ENCODE measurements at regions not wholly inside any gene's neighbourhood (a gene's known extent, or its start where the extent isn't known, plus 50 kb on each side); places are given as distances from the start of the nearest gene placed in this dataset.

DNA sequence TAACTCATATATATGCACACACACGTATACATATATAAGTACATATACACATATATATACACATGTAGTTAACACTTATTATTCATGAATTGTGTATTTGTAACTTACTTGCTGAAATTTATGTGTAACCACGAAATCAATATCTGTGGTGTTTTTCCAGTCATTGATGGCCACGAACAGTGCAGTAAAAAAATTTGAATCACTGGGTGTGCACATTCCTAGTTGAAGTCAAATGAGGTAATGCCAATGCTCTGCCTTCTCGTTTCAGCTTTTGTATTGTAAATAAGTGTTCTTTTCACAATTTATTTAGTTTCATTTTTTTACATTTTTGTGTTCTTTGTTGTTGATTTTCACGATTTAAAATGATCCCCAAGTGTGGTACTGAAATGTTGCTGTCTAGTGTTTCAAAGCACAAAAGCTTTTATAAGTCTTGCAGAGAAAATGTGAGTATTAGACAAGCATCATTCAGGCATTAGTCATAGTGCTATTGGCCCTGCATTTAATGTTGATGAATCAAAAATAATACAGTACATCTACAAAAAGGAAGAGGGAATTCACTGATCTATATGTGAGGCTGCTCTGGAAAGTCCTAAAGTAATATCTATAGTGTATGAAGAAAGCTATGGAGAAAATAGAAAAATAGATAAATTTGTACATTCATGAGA lies 419.0 kb downstream of the DSC3 start:
- Histone ChIP-seq H3K27me3 (ENCODE audit: insufficient read depth, poor library complexity, severe bottlenecking) (no peaks in the 10 kb centered on the region), H3K27ac (replicated peaks) (no peak overlapping the region), H3K4me3 (replicated peaks; ENCODE audit: insufficient read depth, low read length) (no peak overlapping the region)
- DNase-seq (ENCODE audit: low read depth in 1 of 2, low spot score in 1 of 2), result no peak
- TF ChIP-seq, protein P1, sequence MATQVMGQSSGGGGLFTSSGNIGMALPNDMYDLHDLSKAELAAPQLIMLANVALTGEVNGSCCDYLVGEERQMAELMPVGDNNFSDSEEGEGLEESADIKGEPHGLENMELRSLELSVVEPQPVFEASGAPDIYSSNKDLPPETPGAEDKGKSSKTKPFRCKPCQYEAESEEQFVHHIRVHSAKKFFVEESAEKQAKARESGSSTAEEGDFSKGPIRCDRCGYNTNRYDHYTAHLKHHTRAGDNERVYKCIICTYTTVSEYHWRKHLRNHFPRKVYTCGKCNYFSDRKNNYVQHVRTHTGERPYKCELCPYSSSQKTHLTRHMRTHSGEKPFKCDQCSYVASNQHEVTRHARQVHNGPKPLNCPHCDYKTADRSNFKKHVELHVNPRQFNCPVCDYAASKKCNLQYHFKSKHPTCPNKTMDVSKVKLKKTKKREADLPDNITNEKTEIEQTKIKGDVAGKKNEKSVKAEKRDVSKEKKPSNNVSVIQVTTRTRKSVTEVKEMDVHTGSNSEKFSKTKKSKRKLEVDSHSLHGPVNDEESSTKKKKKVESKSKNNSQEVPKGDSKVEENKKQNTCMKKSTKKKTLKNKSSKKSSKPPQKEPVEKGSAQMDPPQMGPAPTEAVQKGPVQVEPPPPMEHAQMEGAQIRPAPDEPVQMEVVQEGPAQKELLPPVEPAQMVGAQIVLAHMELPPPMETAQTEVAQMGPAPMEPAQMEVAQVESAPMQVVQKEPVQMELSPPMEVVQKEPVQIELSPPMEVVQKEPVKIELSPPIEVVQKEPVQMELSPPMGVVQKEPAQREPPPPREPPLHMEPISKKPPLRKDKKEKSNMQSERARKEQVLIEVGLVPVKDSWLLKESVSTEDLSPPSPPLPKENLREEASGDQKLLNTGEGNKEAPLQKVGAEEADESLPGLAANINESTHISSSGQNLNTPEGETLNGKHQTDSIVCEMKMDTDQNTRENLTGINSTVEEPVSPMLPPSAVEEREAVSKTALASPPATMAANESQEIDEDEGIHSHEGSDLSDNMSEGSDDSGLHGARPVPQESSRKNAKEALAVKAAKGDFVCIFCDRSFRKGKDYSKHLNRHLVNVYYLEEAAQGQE (IDR thresholded peaks at IDR 0.05; ENCODE audit: insufficient replicate concordance, low read depth), result no peak

DNA sequence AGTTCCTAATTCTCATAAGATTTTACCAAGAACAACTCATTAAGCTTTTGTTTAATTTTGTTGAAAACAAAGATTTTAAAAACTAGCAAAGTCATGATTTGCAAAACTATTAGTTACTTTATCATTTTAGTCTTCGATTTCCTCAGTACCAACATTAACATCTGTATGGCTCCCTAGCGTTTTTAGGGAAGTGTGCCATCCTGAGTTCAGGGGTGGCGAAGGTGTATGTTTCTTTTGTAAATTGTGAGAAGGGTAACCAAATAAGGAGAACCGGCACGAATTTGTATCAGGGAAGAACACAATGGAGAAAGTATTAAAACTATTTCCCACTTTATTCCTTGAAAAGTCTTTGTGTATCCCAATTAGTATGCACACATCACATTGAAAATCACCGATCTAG lies 419.9 kb downstream of the DSC3 start:
- DNase-seq (ENCODE audit: low read depth in 1 of 2, low spot score in 1 of 2), result no peak
- H3K27me3 ChIP-seq (ENCODE audit: insufficient read depth, poor library complexity, severe bottlenecking), result no peaks in the 10 kb centered on the region
- H3K4me3 ChIP-seq (replicated peaks; ENCODE audit: insufficient read depth, low read length), result no peak overlapping the region
- TF ChIP-seq POLR2AphosphoS5 (IDR thresholded peaks at IDR 0.05; ENCODE audit: low read depth) (no peak), SPI1 (IDR thresholded peaks at IDR 0.05; ENCODE audit: borderline replicate concordance, low read depth) (0 out of 2 replicates have a peak, but pooled peaks have one; percentile 1)
- no peak overlapping the region for H3K27ac ChIP-seq (replicated peaks)

DNA sequence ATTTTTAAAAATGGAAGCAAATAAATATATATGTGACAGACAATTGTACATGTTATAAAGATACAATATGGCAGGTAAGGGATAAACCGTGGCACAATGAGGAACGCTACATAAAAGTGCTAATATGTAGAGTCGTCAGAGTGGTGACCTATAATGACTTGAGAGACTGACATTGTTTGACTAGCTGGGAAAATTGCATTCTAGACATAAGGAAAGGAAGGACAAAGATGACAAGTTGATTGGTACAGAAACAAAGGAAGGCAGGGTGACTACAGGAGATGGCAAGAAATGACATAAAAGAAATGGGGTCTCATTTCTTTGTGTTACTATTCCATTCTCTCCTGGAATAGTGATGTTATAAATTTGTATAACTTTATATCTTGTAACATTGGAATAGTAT lies 420.4 kb downstream of the DSC3 start:
- H3K27me3 ChIP-seq (ENCODE audit: insufficient read depth, poor library complexity, severe bottlenecking), result no peaks in the 10 kb centered on the region
- H3K27ac ChIP-seq (replicated peaks), result no peak overlapping the region
- TF ChIP-seq POLR2AphosphoS5 (IDR thresholded peaks at IDR 0.05; ENCODE audit: low read depth) (no peak), SPI1 (IDR thresholded peaks at IDR 0.05; ENCODE audit: borderline replicate concordance, low read depth) (no peak), GABPA (IDR thresholded peaks at IDR 0.05; ENCODE audit: low read depth) (no peak)
- TF ChIP-seq, protein P2, sequence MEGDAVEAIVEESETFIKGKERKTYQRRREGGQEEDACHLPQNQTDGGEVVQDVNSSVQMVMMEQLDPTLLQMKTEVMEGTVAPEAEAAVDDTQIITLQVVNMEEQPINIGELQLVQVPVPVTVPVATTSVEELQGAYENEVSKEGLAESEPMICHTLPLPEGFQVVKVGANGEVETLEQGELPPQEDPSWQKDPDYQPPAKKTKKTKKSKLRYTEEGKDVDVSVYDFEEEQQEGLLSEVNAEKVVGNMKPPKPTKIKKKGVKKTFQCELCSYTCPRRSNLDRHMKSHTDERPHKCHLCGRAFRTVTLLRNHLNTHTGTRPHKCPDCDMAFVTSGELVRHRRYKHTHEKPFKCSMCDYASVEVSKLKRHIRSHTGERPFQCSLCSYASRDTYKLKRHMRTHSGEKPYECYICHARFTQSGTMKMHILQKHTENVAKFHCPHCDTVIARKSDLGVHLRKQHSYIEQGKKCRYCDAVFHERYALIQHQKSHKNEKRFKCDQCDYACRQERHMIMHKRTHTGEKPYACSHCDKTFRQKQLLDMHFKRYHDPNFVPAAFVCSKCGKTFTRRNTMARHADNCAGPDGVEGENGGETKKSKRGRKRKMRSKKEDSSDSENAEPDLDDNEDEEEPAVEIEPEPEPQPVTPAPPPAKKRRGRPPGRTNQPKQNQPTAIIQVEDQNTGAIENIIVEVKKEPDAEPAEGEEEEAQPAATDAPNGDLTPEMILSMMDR (IDR thresholded peaks at IDR 0.05; ENCODE audit: insufficient read depth, low read length), result no peak
- TF ChIP-seq, protein P1 (IDR thresholded peaks at IDR 0.05; ENCODE audit: insufficient replicate concordance, low read depth), result no peak
- no peak overlapping the region for H3K4me3 ChIP-seq (replicated peaks; ENCODE audit: insufficient read depth, low read length)
- DNase-seq (ENCODE audit: low read depth in 1 of 2, low spot score in 1 of 2), result no peak

DNA sequence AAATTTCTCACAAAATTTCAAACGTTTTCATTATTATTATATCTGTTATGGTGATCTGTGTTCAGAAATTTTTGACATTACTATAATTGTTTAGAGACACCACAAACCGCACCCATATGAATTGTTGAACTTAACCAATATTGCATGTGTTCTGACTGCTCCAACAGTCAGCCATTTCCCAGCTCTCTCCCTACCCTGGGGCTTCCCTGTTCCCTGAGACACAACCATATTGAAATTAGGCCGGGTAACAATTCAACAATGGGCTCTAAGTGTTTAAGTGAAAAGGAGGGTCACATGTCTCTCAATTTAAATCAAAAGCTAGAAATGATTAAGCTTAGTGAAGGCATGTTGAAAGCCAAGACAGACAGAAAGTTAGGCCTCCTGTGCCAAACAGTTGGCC lies 424.0 kb downstream of the DSC3 start:
- H3K27me3 ChIP-seq (ENCODE audit: insufficient read depth, poor library complexity, severe bottlenecking), result no peaks in the 10 kb centered on the region
- TF ChIP-seq POLR2AphosphoS5 (IDR thresholded peaks at IDR 0.05; ENCODE audit: low read depth) (no peak), SPI1 (IDR thresholded peaks at IDR 0.05; ENCODE audit: borderline replicate concordance, low read depth) (no peak), GABPA (IDR thresholded peaks at IDR 0.05; ENCODE audit: low read depth) (no peak)
- TF ChIP-seq, protein P2 (IDR thresholded peaks at IDR 0.05; ENCODE audit: insufficient read depth, low read length), result no peak
- TF ChIP-seq, protein P1 (IDR thresholded peaks at IDR 0.05; ENCODE audit: insufficient replicate concordance, low read depth), result no peak

More for the DNA sequence above, 424.0 kb downstream of the DSC3 start:
- H3K27ac ChIP-seq (replicated peaks), result no peak overlapping the region
- no peak for DNase-seq (ENCODE audit: low read depth in 1 of 2, low spot score in 1 of 2)
- no peak overlapping the region for H3K4me3 ChIP-seq (replicated peaks; ENCODE audit: insufficient read depth, low read length)
